H9 (cell line): ENCODE measurements at regions not wholly inside any gene's neighbourhood (a gene's known extent, or its start where the extent isn't known, plus 50 kb on each side); places are given as distances from the start of the nearest gene placed in this dataset.
"Not testable (repeated sequence)": the region's sequence is repeated elsewhere in the genome, so short reads cannot be mapped to it uniquely, and the experiment has no call there.

Experiments used
- DNase-seq: peaks from one replicate; pipeline ENCODE4 v3.0.0-alpha.2; 2017
- H2AFZ ChIP-seq: one replicate; pipeline ENCODE4 v1.6.1; 2013; ENCODE audit warnings: mild to moderate bottlenecking, low read length, control low read depth, moderate library complexity
- H2AK5ac ChIP-seq: 2 replicates; pipeline ENCODE4 v1.6.1; 2013; ENCODE audit warnings: low read length, control low read depth, mixed read lengths; ENCODE audit not compliant: insufficient read length
- H2BK120ac ChIP-seq: one replicate; pipeline ENCODE4 v1.6.1; 2013; ENCODE audit warnings: low read depth, mild to moderate bottlenecking, low read length, control low read depth, inconsistent platforms; ENCODE audit not compliant: poor library complexity, severe bottlenecking
- H2BK12ac ChIP-seq: 2 replicates; pipeline ENCODE4 v1.6.1; 2013; ENCODE audit warnings: low read length, control low read depth, mixed read lengths, low read depth; ENCODE audit not compliant: insufficient read length
- H2BK15ac ChIP-seq: 2 replicates; pipeline ENCODE4 v1.6.1; 2013; ENCODE audit warnings: low read depth, low read length, control low read depth
- H2BK20ac ChIP-seq: one replicate; pipeline ENCODE4 v1.6.1; 2013; ENCODE audit warnings: low read depth, mild to moderate bottlenecking, low read length, control low read depth, inconsistent platforms; ENCODE audit not compliant: poor library complexity, severe bottlenecking
- H2BK5ac ChIP-seq: 2 replicates; pipeline ENCODE4 v1.6.1; 2013; ENCODE audit warnings: low read length, control low read depth, mixed read lengths; ENCODE audit not compliant: insufficient read length
- H3K14ac ChIP-seq: 2 replicates; pipeline ENCODE4 v1.6.1; 2013; ENCODE audit warnings: low read length, control low read depth; ENCODE audit not compliant: insufficient read depth
- H3K18ac ChIP-seq: 2 replicates; pipeline ENCODE4 v1.6.1; 2013; ENCODE audit warnings: low read depth, mild to moderate bottlenecking, mixed read lengths, low read length, control low read depth; ENCODE audit not compliant: insufficient read length
- H3K23ac ChIP-seq: 2 replicates; pipeline ENCODE4 v1.6.1; 2013; ENCODE audit warnings: low read length, control low read depth, mixed read lengths, low read depth; ENCODE audit not compliant: insufficient read length
- H3K23me2 ChIP-seq: 2 replicates; pipeline ENCODE4 v1.6.1; 2013; ENCODE audit warnings: low read depth, mild to moderate bottlenecking, mixed read lengths, low read length, control low read depth; ENCODE audit not compliant: insufficient read length, poor library complexity, severe bottlenecking
- H3K27ac ChIP-seq: 2 replicates; pipeline ENCODE4 v1.5.1; 2013; ENCODE audit warnings: low read length, control low read depth, mixed read lengths, low read depth; ENCODE audit not compliant: insufficient read length
- H3K27me3 ChIP-seq: 2 replicates; pipeline ENCODE4 v1.6.1; 2013; ENCODE audit warnings: low read length, control low read depth, inconsistent platforms; ENCODE audit not compliant: insufficient read depth
- H3K4ac ChIP-seq: 2 replicates; pipeline ENCODE4 v1.6.1; 2013; ENCODE audit warnings: low read depth, mild to moderate bottlenecking, control low read depth, inconsistent platforms, low read length, moderate library complexity
- H3K4me1 ChIP-seq: 2 replicates; pipeline ENCODE4 v1.6.1; 2013; ENCODE audit warnings: low read length, control low read depth, inconsistent platforms; ENCODE audit not compliant: insufficient read depth
- H3K4me2 ChIP-seq: 2 replicates; pipeline ENCODE4 v1.6.1; 2013; ENCODE audit warnings: low read length, control low read depth, mixed read lengths; ENCODE audit not compliant: insufficient read length, insufficient read depth
- H3K56ac ChIP-seq: 2 replicates; pipeline ENCODE4 v1.6.1; 2013; ENCODE audit warnings: low read depth, mild to moderate bottlenecking, mixed read lengths, low read length, control low read depth; ENCODE audit not compliant: insufficient read length
- H3K79me1 ChIP-seq: 2 replicates; pipeline ENCODE4 v1.6.1; 2013; ENCODE audit warnings: low read depth, mild to moderate bottlenecking, moderate library complexity, low read length, control low read depth, inconsistent platforms; ENCODE audit not compliant: insufficient read depth, poor library complexity, severe bottlenecking
- H3K79me2 ChIP-seq: 2 replicates; pipeline ENCODE4 v1.6.1; 2013; ENCODE audit warnings: low read length, control low read depth, inconsistent platforms; ENCODE audit not compliant: insufficient read depth
- H3K9ac ChIP-seq: 2 replicates; pipeline ENCODE4 v1.6.1; 2013; ENCODE audit warnings: low read length, control low read depth, mixed read lengths; ENCODE audit not compliant: insufficient read length; ENCODE audit errors: extremely low read depth
- H3K9me3 ChIP-seq: one replicate; pipeline ENCODE4 v1.6.1; 2013; ENCODE audit warnings: low read depth, low read length, inconsistent platforms; ENCODE audit not compliant: control insufficient read depth
- H3T11ph ChIP-seq: one replicate; pipeline ENCODE4 v1.6.1; 2013; ENCODE audit warnings: mild to moderate bottlenecking, low read length, control low read depth, inconsistent platforms
- H4K20me1 ChIP-seq: one replicate; pipeline ENCODE4 v1.6.1; 2013; ENCODE audit not compliant: control insufficient read depth, insufficient read length, insufficient read depth
- H4K5ac ChIP-seq: 2 replicates; pipeline ENCODE4 v1.6.1; 2013; ENCODE audit warnings: low read depth, mild to moderate bottlenecking, mixed read lengths, low read length, control low read depth; ENCODE audit not compliant: insufficient read length
- H4K8ac ChIP-seq: replicated peaks from 2 replicates; pipeline ENCODE4 v1.6.1; 2013; ENCODE audit warnings: low read length, control low read depth, mixed read lengths, low read depth; ENCODE audit not compliant: insufficient read length
- H4K91ac ChIP-seq: 2 replicates; pipeline ENCODE4 v1.6.1; 2013; ENCODE audit warnings: low read depth, mild to moderate bottlenecking, moderate library complexity, mixed read lengths, low read length, control low read depth; ENCODE audit not compliant: insufficient read length
- H3K27ac Mint-ChIP-seq, 3 experiments: 2 replicates in 2 of 3; 3 replicates in 1 of 3; pipeline ENCODE4 v1.8.0; 2020 to 2021; ENCODE audit warnings: mixed read lengths in 3 of 3, mild to moderate bottlenecking in 1 of 3, moderate library complexity in 1 of 3
- H3K27me3 Mint-ChIP-seq: 2 replicates; pipeline ENCODE4 v1.8.0; 2021; ENCODE audit warnings: low read depth, mild to moderate bottlenecking, moderate library complexity, mixed read lengths
- H3K36me3 Mint-ChIP-seq, 3 experiments: 2 replicates in 2 of 3; 3 replicates in 1 of 3; pipeline ENCODE4 v1.8.0; 2020 to 2021; ENCODE audit warnings: low read depth in 3 of 3, mixed read lengths in 3 of 3; ENCODE audit not compliant: insufficient read depth in 1 of 3
- H3K4me1 Mint-ChIP-seq, 2 experiments: 2 replicates each; pipeline ENCODE4 v1.8.0; 2020; ENCODE audit warnings: mixed read lengths in 2 of 2
- H3K4me3 Mint-ChIP-seq, 2 experiments: 2 replicates in 1 of 2; 3 replicates in 1 of 2; pipeline ENCODE4 v1.8.0; 2020 to 2021; ENCODE audit warnings: mild to moderate bottlenecking in 2 of 2, mixed read lengths in 2 of 2, moderate library complexity in 1 of 2
- H3K9me3 Mint-ChIP-seq, 2 experiments: 2 replicates in 1 of 2; 3 replicates in 1 of 2; pipeline ENCODE4 v1.8.0; 2020; ENCODE audit warnings: mild to moderate bottlenecking in 2 of 2, mixed read lengths in 2 of 2, moderate library complexity in 1 of 2
- WGBS: extraction: QIAGEN DNeasy Blood & Tissue Kit; methylation state at CpG from one replicate; pipeline ENCODE4 v1.1.7; 2013; ENCODE audit warnings: missing lambda C conversion rate, low lambda C conversion rate, mixed read lengths; ENCODE audit not compliant: insufficient read length; ENCODE audit errors: extremely low coverage; 5-methylcytosine and 5-hydroxymethylcytosine counted together
- TF ChIP-seq, protein P1 (sequence below): fragments of 200-600 bp; sonication (generic); conservative IDR thresholded peaks from 3 replicates; pipeline ENCODE4 v1.8.0; 2021; ENCODE audit warnings: antibody characterized with exemption, mild to moderate bottlenecking

GRCh38 chr4:29113960-29114359, 1606.2 kb upstream of the PCDH7 start:
- Histone ChIP-seq H4K20me1 (no peaks in the 10 kb centered on the region), H4K5ac (no peak overlapping the region), H3K4me1 (no peaks in the 10 kb centered on the region), H3K79me1 (no peaks in the 10 kb centered on the region), H4K91ac (no peak overlapping the region), H2BK5ac (no peak overlapping the region), H2AFZ (no peak overlapping the region), H2BK120ac (no peak overlapping the region), H3K23ac (no peak overlapping the region), H2AK5ac (no peak overlapping the region), H3K4ac (no peak overlapping the region), H3K23me2 (no peaks in the 10 kb centered on the region), H3K9ac (no peak overlapping the region), H3K27ac (no peak overlapping the region), H3K18ac (no peak overlapping the region), H3K79me2 (no peaks in the 10 kb centered on the region), H2BK15ac (no peak overlapping the region), H2BK12ac (no peak overlapping the region), H3K56ac (no peak overlapping the region), H3K14ac (no peak overlapping the region), H2BK20ac (no peak overlapping the region), H3K9me3 (no peaks in the 10 kb centered on the region), H3T11ph (no peak overlapping the region), H3K4me2 (no peak overlapping the region), H4K8ac (no peak overlapping the region), H3K27me3 (no peaks in the 10 kb centered on the region)
- no peaks in the 10 kb centered on the region for H3K4me1 Mint-ChIP-seq
- no peak overlapping the region for H3K4me3 Mint-ChIP-seq
- H3K9me3 Mint-ChIP-seq: peaks cover 0 to 2% of the 10 kb centered on the region in 2 experiments; a peak in 2 of 5 replicates
- no peak overlapping the region for H3K27ac Mint-ChIP-seq
- H3K27me3 Mint-ChIP-seq: no peaks in the 10 kb centered on the region
- TF ChIP-seq, protein P1, sequence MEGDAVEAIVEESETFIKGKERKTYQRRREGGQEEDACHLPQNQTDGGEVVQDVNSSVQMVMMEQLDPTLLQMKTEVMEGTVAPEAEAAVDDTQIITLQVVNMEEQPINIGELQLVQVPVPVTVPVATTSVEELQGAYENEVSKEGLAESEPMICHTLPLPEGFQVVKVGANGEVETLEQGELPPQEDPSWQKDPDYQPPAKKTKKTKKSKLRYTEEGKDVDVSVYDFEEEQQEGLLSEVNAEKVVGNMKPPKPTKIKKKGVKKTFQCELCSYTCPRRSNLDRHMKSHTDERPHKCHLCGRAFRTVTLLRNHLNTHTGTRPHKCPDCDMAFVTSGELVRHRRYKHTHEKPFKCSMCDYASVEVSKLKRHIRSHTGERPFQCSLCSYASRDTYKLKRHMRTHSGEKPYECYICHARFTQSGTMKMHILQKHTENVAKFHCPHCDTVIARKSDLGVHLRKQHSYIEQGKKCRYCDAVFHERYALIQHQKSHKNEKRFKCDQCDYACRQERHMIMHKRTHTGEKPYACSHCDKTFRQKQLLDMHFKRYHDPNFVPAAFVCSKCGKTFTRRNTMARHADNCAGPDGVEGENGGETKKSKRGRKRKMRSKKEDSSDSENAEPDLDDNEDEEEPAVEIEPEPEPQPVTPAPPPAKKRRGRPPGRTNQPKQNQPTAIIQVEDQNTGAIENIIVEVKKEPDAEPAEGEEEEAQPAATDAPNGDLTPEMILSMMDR: no peak
- no CpG with 5 or more reads among the region's 3 CpGs for WGBS
- DNase-seq: no peak
- H3K36me3 Mint-ChIP-seq: no peaks in the 10 kb centered on the region; a peak in 1 of 7 replicates

- H3K23me2 ChIP-seq, H2AFZ ChIP-seq, H2BK15ac ChIP-seq, H3K27me3 Mint-ChIP-seq, H2BK5ac ChIP-seq, H3K9ac ChIP-seq, H2AK5ac ChIP-seq, H3K23ac ChIP-seq, H3K4ac ChIP-seq, H3K79me1 ChIP-seq, H2BK20ac ChIP-seq, H3T11ph ChIP-seq, H4K5ac ChIP-seq, H3K9me3 ChIP-seq, H3K27ac Mint-ChIP-seq, H3K27me3 ChIP-seq, H4K91ac ChIP-seq, H3K4me3 Mint-ChIP-seq, H3K14ac ChIP-seq, H3K9me3 Mint-ChIP-seq, H3K4me1 ChIP-seq, H3K4me1 Mint-ChIP-seq, H3K4me2 ChIP-seq, H3K56ac ChIP-seq, H4K8ac ChIP-seq, H2BK120ac ChIP-seq, H4K20me1 ChIP-seq, H3K36me3 Mint-ChIP-seq, H3K18ac ChIP-seq, H3K79me2 ChIP-seq, H3K27ac ChIP-seq, H2BK12ac ChIP-seq: not testable (repeated sequence)
- no CpG with 5 or more reads among the region's 38 CpGs for WGBS
- DNase-seq: peak; percentile 24
Observed at GRCh38 chr4:29117231-29117722, 1602.9 kb upstream of the PCDH7 start.
